HL-60 (cell line): ENCODE measurements at regions not wholly inside any gene's neighbourhood (a gene's known extent, or its start where the extent isn't known, plus 50 kb on each side); places are given as distances from the start of the nearest gene placed in this dataset.
A peak's percentile ranks its signal among the peaks of the same experiment; 100 is the strongest.

ENCODE experiments used
- DNase-seq, 2 experiments: peaks; one replicate each; pipeline ENCODE4 v3.0.0-alpha.2; 2010 to 2020; ENCODE audit warnings: low read depth in 1 of 2, low spot score in 1 of 2
- H3K27ac ChIP-seq: fragments of 250-450 bp; sonication (Bioruptor Pico); replicated peaks from 2 replicates; pipeline ENCODE4 v1.5.1; 2020; ENCODE audit warnings: mild to moderate bottlenecking, moderate library complexity
- H3K27me3 ChIP-seq: fragments of 250-450 bp; sonication (Bioruptor Pico); 2 replicates; pipeline ENCODE4 v1.5.1; 2021; ENCODE audit warnings: mild to moderate bottlenecking, moderate library complexity; ENCODE audit not compliant: insufficient read depth, poor library complexity, severe bottlenecking
- H3K4me3 ChIP-seq: replicated peaks from 2 replicates; pipeline ENCODE4 v1.5.1; 2011; ENCODE audit warnings: mild to moderate bottlenecking, control low read depth, low read length; ENCODE audit not compliant: insufficient read depth
- GABPA ChIP-seq: IDR thresholded peaks from 2 replicates; pipeline ENCODE4 v1.6.1; 2012; ENCODE audit warnings: low read depth
- POLR2AphosphoS5 ChIP-seq: IDR thresholded peaks from 2 replicates; pipeline ENCODE4 v1.6.1; 2012; ENCODE audit warnings: low read depth
- SPI1 ChIP-seq: IDR thresholded peaks from 2 replicates; pipeline ENCODE4 v1.6.1; 2012; ENCODE audit warnings: low read depth, mild to moderate bottlenecking, borderline replicate concordance
- TF ChIP-seq, protein P1 (sequence below): IDR thresholded peaks from 2 replicates; pipeline ENCODE4 v1.6.1; 2012; ENCODE audit warnings: low read depth; ENCODE audit not compliant: insufficient replicate concordance
- TF ChIP-seq, protein P2 (sequence below): IDR thresholded peaks from one replicate; pipeline ENCODE4 v1.5.1; 2011; ENCODE audit warnings: low read length, control low read depth, inconsistent platforms; ENCODE audit not compliant: insufficient read depth

DNA sequence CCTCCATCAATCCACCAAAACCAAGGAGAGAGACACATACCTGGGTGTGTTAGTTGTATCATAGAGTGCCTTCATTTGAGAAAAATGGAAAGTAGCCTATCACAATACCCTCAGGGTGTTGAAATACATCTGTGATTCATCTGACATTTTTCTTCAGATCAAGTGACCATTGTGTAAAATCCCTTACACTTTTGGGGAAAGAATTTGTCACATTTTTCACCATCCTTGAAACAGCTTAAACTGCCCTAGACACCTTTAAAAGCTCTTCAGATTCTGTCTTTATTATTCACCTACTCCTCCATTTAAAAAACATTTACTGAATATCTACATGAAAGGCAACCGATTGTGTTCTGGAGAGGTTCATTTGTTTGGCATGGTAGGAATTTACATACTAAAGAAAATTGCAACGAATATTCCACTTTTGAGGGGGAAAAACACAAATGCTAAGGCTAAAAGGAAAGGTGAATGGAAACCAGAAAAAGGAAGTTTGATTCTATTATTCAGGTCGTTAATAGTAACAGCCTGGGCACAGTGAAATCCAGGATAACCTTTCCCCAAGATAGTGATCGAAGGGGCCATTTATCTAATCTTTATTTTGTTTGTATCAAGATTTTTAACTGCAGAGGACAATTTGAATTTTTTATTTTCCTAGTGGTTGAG is 70.4 kb upstream of the SAMSN1 start:
- no peak for TF ChIP-seq POLR2AphosphoS5
- no peak for TF ChIP-seq GABPA
- TF ChIP-seq SPI1 = no peak
- TF ChIP-seq, protein P1, sequence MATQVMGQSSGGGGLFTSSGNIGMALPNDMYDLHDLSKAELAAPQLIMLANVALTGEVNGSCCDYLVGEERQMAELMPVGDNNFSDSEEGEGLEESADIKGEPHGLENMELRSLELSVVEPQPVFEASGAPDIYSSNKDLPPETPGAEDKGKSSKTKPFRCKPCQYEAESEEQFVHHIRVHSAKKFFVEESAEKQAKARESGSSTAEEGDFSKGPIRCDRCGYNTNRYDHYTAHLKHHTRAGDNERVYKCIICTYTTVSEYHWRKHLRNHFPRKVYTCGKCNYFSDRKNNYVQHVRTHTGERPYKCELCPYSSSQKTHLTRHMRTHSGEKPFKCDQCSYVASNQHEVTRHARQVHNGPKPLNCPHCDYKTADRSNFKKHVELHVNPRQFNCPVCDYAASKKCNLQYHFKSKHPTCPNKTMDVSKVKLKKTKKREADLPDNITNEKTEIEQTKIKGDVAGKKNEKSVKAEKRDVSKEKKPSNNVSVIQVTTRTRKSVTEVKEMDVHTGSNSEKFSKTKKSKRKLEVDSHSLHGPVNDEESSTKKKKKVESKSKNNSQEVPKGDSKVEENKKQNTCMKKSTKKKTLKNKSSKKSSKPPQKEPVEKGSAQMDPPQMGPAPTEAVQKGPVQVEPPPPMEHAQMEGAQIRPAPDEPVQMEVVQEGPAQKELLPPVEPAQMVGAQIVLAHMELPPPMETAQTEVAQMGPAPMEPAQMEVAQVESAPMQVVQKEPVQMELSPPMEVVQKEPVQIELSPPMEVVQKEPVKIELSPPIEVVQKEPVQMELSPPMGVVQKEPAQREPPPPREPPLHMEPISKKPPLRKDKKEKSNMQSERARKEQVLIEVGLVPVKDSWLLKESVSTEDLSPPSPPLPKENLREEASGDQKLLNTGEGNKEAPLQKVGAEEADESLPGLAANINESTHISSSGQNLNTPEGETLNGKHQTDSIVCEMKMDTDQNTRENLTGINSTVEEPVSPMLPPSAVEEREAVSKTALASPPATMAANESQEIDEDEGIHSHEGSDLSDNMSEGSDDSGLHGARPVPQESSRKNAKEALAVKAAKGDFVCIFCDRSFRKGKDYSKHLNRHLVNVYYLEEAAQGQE = no peak
- TF ChIP-seq, protein P2, sequence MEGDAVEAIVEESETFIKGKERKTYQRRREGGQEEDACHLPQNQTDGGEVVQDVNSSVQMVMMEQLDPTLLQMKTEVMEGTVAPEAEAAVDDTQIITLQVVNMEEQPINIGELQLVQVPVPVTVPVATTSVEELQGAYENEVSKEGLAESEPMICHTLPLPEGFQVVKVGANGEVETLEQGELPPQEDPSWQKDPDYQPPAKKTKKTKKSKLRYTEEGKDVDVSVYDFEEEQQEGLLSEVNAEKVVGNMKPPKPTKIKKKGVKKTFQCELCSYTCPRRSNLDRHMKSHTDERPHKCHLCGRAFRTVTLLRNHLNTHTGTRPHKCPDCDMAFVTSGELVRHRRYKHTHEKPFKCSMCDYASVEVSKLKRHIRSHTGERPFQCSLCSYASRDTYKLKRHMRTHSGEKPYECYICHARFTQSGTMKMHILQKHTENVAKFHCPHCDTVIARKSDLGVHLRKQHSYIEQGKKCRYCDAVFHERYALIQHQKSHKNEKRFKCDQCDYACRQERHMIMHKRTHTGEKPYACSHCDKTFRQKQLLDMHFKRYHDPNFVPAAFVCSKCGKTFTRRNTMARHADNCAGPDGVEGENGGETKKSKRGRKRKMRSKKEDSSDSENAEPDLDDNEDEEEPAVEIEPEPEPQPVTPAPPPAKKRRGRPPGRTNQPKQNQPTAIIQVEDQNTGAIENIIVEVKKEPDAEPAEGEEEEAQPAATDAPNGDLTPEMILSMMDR = no peak
- no peaks in the 10 kb centered on the region for H3K27me3 ChIP-seq
- H3K4me3 ChIP-seq = no peak overlapping the region
- H3K27ac ChIP-seq = no peak overlapping the region
- peak in 1 of 2 experiments; percentile 24 for DNase-seq

DNA sequence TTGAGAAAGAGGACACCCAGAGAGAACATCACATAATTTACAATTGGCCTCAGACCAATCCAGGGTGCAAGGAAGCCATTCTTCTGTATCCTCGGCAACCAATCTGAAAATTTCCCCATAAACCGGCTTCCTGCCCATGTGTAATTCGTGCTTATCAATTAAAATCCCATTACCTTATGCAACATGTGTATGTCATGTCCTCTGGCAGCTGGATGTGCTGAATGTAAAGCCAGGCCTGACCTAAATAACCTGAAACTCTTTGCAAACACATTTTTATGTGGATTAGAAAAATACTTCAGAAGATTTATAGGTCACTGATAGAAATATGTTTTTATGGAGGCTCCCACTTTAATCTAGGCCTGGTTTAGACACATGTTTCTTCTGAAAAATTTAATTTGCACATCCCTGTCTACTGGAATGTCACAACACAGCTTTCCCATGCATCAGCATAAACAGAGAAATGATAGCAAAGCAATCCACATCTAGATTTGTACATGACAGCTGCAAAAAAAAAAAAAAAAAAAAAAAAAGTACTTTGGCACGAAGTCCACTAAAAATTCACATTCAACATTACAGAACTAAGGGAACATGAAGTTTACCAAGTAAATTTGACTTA is 69.4 kb upstream of the SAMSN1 start:
- Histone ChIP-seq H3K4me3 (no peak overlapping the region), H3K27me3 (no peaks in the 10 kb centered on the region), H3K27ac (no peak overlapping the region)
- no peak for DNase-seq
- TF ChIP-seq, protein P2 = no peak
- TF ChIP-seq, protein P1 = no peak

DNA sequence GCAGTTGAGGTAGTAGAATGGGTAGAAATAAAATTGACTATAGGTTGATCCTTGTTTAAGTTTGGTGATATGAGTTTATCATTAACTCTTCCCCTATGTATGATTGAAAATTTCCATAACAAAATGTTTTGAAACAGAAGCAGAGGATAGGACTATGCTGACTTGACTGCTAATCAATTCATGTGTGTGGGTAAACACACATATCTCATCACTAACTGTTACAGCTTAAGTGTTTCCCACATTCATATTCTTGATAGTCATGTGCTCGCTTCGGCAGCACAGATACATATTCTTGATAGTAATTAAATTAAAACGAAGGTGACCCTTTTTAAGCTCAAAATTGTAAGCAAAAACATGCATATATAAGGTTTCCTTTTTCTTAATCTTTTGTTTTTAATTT is 68.2 kb upstream of the SAMSN1 start:
- TF ChIP-seq POLR2AphosphoS5 = no peak
- TF ChIP-seq, protein P1 = no peak
- TF ChIP-seq SPI1 = no peak
- TF ChIP-seq GABPA = no peak
- TF ChIP-seq, protein P2 = no peak
- no peak for DNase-seq
- Histone ChIP-seq H3K4me3 (no peak overlapping the region), H3K27ac (no peak overlapping the region), H3K27me3 (no peaks in the 10 kb centered on the region)
